HUES6 (cell line): ENCODE measurements at regions not wholly inside any gene's neighbourhood (a gene's known extent, or its start where the extent isn't known, plus 50 kb on each side); places are given as distances from the start of the nearest gene placed in this dataset.

Experiments
- H3K27ac ChIP-seq: 2 replicates; pipeline ENCODE4 v1.7.0; 2013; ENCODE audit warnings: low read depth, mild to moderate bottlenecking, low read length, inconsistent platforms
- H3K27me3 ChIP-seq: 2 replicates; pipeline ENCODE4 v1.6.1; 2013; ENCODE audit warnings: low read length; ENCODE audit not compliant: control insufficient read depth, insufficient read depth
- H3K36me3 ChIP-seq: 2 replicates; pipeline ENCODE4 v1.6.1; 2013; ENCODE audit warnings: low read length; ENCODE audit not compliant: control insufficient read depth, insufficient read depth
- H3K4me1 ChIP-seq: 2 replicates; pipeline ENCODE4 v1.6.1; 2013; ENCODE audit warnings: low read length; ENCODE audit not compliant: control insufficient read depth, insufficient read depth
- H3K4me3 ChIP-seq: 2 replicates; pipeline ENCODE4 v1.5.1; 2013; ENCODE audit warnings: low read depth, low read length
- H3K9ac ChIP-seq: one replicate; pipeline ENCODE4 v1.6.1; 2013; ENCODE audit warnings: mild to moderate bottlenecking, low read length
- H3K9me3 ChIP-seq: 2 replicates; pipeline ENCODE4 v1.6.1; 2013; ENCODE audit warnings: low read depth, low read length; ENCODE audit not compliant: control insufficient read depth, insufficient read depth

DNA sequence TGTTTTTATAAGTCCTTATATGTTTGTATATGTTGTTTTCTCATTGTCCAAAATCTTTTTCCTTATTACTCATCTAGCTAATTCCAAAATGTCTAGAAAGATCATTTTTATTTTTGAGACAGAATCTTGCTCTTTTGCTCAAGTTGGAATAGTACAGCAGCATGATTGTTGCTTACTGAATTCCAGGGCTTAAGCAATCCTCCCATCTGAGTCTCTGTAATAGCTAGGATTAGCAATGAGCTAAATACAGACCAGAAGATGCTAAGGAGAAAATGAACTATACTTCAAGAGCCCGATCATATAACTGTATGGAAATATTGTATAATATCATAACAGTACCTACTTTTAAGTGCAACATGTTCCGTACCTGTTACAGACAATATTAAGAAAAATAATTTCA, 1027.0 kb downstream of the STIM2 start:
- H3K27ac ChIP-seq = no peak overlapping the region
- H3K9me3 ChIP-seq = peaks cover 4% of the 10 kb centered on the region; the same call in 1 of the 2 replicates
- H3K4me3 ChIP-seq = no peak overlapping the region
- H3K4me1 ChIP-seq = 0 out of 2 replicates have a peak, but pooled peaks cover 6% of the 10 kb centered on the region
- H3K9ac ChIP-seq = no peak overlapping the region
- no peaks in the 10 kb centered on the region for H3K36me3 ChIP-seq
- no peaks in the 10 kb centered on the region for H3K27me3 ChIP-seq

DNA sequence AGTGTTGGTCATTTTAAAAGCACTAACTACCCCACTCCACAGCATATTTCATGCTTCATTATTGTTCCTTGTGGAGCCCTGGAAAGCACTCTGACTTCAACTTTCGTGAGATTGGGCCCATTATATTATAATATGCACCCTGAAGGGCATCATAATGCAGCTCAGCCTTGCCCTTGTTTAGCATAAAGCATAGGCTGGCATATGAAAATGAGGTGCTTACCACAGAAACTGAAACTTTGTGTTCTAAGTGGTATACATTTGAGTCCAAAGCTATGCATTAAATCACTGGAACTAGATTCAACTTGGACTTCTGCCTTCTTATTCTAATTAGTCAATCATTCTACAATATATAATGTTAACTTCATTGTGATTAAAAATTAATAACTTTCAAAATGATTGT, 1027.9 kb downstream of the STIM2 start:
- Histone ChIP-seq H3K36me3 (no peaks in the 10 kb centered on the region), H3K4me1 (0 out of 2 replicates have a peak, but pooled peaks cover 6% of the 10 kb centered on the region), H3K9ac (no peak overlapping the region), H3K4me3 (no peak overlapping the region), H3K27ac (no peak overlapping the region), H3K27me3 (no peaks in the 10 kb centered on the region), H3K9me3 (peaks cover 4% of the 10 kb centered on the region; the same call in 1 of the 2 replicates)

DNA sequence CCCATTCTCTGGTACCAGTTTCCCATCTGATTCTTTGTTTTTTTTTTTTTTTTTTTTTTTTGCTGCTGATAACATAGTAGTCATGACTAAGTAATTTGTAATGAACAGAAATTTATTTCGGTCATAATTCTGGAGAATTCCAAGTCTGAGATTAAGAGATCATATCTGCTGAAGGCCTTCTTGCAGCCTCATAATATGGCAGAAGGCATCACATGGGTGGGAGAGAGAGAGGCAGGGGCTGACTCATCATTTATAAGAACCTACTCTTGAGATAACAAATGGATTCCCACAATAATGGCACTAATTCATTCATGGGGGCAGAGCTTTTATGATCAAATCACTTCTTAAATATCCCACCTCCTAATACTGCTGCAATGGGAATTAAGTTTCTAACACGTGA, 1034.3 kb downstream of the STIM2 start:
- Histone ChIP-seq H3K9ac (no peak overlapping the region), H3K9me3 (peaks cover 4% of the 10 kb centered on the region; the same call in 1 of the 2 replicates)

DNA sequence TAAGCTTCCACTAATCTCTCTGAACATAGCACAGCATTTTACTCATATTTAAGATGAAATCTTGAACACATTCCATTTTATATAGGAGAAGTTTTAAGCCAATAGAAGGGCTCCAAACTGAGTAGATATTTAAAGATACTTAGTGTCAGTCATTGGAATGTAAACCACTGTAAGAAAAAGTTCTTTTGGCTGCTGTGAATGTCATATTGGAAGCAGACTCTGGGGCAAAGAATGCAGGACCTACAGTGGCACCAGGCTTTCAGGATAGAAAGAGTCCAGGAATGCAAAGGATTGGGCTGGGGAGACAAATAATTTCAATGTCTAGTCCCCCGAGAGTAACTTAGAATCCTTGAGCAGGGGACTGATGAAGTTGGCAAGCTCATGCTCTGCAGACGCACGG, 1047.7 kb downstream of the STIM2 start:
- Histone ChIP-seq H3K27me3 (no peaks in the 10 kb centered on the region), H3K9me3 (no peaks in the 10 kb centered on the region), H3K4me1 (no peaks in the 10 kb centered on the region), H3K4me3 (no peak overlapping the region), H3K9ac (no peak overlapping the region), H3K27ac (no peak overlapping the region), H3K36me3 (no peaks in the 10 kb centered on the region)

More for the DNA sequence above, 1034.3 kb downstream of the STIM2 start:
- Histone ChIP-seq H3K27ac (no peak overlapping the region), H3K4me1 (0 out of 2 replicates have a peak, but pooled peaks cover 6% of the 10 kb centered on the region), H3K27me3 (no peaks in the 10 kb centered on the region), H3K4me3 (no peak overlapping the region), H3K36me3 (no peaks in the 10 kb centered on the region)

DNA sequence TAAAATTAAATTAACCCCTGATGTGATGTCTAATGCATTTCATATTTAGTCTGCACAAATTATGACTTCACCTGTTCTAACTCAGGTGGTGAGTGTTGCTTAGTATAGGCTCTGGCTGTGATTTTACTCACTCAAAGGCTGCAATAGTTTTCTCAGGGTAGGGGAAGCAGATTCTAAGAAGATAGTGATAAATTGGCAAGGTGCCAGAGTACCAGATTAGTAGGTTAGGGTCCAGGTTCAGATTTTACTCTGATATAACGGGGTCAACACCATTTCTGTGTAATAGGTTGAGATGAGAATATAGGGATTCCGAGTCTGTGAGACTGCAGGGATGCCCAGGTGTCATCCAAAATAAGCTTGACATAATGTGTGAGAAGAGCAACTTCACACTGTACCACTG, 1049.6 kb downstream of the STIM2 start:
- no peaks in the 10 kb centered on the region for H3K4me1 ChIP-seq
- no peak overlapping the region for H3K27ac ChIP-seq
- no peaks in the 10 kb centered on the region for H3K27me3 ChIP-seq
- H3K4me3 ChIP-seq = no peak overlapping the region
- H3K36me3 ChIP-seq = no peaks in the 10 kb centered on the region
- no peaks in the 10 kb centered on the region for H3K9me3 ChIP-seq
- H3K9ac ChIP-seq = no peak overlapping the region

DNA sequence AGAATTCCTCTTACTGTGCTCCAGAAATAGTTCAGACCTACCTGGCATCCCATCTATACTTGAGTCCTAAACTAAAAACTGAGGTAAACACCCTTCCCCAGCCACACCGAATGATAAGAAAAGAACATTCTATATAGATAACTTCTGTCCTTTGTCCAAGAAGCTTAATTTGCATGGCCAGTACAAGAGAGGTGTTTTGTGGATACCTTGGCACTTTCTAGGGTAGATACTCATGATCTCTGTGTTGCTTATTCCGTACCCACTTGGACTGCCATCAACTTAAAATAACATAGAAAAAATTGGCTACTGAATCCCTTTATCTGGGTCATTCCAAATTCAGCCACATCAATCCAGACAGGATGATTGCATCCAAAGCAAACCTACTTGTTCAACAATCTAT, 1050.4 kb downstream of the STIM2 start:
- H3K27me3 ChIP-seq = no peaks in the 10 kb centered on the region
- H3K36me3 ChIP-seq = no peaks in the 10 kb centered on the region
- no peak overlapping the region for H3K4me3 ChIP-seq
- no peak overlapping the region for H3K9ac ChIP-seq
- no peaks in the 10 kb centered on the region for H3K4me1 ChIP-seq
- no peaks in the 10 kb centered on the region for H3K9me3 ChIP-seq
- H3K27ac ChIP-seq = no peak overlapping the region

DNA sequence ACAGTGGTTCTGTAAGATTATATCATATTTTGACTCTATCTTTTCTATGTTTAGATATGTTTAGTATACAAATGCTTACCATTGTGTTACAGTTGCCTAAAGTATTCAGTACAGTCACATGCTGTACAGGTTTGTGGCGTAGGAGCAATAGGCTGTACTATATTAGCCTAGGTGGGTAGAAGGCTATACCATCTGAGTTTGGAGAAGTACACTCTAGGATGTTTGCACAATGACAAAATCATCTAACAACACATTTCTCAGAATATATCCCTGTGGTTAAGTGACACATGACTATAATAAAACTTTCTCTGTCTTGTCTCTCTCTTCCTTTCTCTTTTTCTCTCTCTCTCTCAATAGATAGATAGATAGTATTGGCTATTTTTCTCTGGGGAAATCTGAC, 1053.1 kb downstream of the STIM2 start:
- no peak overlapping the region for H3K27ac ChIP-seq
- H3K27me3 ChIP-seq = no peaks in the 10 kb centered on the region
- no peaks in the 10 kb centered on the region for H3K9me3 ChIP-seq
- H3K36me3 ChIP-seq = no peaks in the 10 kb centered on the region
- H3K9ac ChIP-seq = no peak overlapping the region
- H3K4me1 ChIP-seq = no peaks in the 10 kb centered on the region
- no peak overlapping the region for H3K4me3 ChIP-seq

DNA sequence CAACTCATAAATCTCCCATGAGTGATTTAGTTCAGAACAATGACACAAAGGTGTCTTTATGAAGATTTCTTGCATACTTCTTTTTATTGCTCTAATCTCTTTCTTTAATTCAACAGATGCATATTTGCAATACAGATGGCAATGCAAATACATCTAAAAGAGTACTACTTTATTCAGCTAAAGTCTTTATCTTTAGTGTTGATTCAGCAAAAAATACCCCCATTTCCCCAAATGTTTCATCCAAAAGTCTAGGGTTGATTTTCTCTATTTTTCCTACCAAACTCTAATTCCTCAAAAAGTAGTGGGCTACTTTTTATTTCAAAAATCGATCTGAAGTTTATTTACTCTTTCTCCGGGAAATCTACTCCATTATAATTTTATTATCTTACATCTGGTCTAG, 1055.2 kb downstream of the STIM2 start:
- H3K36me3 ChIP-seq = no peaks in the 10 kb centered on the region
- H3K4me3 ChIP-seq = no peak overlapping the region
- no peak overlapping the region for H3K9ac ChIP-seq
- H3K9me3 ChIP-seq = no peaks in the 10 kb centered on the region
- no peak overlapping the region for H3K27ac ChIP-seq
- H3K27me3 ChIP-seq = no peaks in the 10 kb centered on the region
- H3K4me1 ChIP-seq = no peaks in the 10 kb centered on the region

DNA sequence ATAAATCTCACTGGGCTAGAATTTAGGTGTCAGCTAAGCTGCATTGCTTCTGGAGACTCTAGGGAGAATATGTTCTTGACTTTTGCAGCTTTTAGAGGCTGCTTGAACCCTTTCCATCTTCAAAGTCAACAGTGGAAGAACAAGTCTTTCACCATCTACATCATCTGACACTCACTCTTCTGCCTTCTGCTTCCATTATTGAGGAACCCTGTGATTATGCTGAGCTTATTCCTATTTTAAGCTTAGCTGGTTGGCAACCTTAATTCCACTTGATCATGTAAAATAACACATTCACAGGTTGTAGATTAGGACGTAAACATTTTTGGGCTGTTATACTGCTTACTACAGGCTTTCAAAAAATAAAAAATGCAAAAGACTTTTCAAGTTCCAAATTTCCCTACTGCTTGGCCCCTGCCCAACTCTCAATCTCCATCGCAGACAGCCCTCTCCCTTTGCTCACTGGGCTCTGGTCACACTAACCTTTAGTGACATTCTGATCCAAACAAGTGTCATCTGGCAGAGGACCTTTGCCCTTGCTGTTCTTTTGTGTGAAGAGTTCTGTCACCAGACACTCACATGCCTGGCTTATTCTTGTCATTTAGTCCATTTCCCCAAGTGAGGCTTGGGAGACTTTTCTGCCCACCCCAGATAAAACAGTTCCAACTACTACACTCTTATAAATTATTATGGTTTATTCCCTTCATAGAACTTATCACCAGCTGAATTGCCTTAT, 1056.0 kb downstream of the STIM2 start:
- no peaks in the 10 kb centered on the region for H3K36me3 ChIP-seq
- no peaks in the 10 kb centered on the region for H3K9me3 ChIP-seq
- H3K4me3 ChIP-seq = no peak overlapping the region
- no peak overlapping the region for H3K9ac ChIP-seq
- H3K4me1 ChIP-seq = no peaks in the 10 kb centered on the region
- no peak overlapping the region for H3K27ac ChIP-seq
- no peaks in the 10 kb centered on the region for H3K27me3 ChIP-seq

DNA sequence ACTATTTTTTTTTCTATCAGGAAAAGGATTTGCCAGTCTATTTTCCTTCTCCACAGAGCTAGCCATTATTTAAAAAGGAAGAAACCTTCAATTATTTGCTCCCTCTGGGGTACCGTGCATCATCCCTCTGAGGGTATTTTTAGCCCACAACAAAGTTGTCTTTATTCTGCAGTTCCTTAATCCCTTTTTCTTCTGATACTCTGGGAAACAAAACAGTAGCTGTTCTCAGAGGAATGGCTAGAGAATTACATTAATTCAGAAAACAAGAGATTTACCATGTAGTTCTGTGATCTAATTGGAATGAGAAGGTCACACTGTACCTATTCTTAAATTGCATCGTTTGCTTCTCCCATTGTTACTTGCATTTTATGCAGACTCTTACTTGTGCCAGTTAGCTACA, 1056.7 kb downstream of the STIM2 start:
- Histone ChIP-seq H3K9ac (no peak overlapping the region), H3K27me3 (no peaks in the 10 kb centered on the region), H3K4me3 (no peak overlapping the region), H3K9me3 (no peaks in the 10 kb centered on the region), H3K36me3 (no peaks in the 10 kb centered on the region), H3K4me1 (no peaks in the 10 kb centered on the region), H3K27ac (no peak overlapping the region)

DNA sequence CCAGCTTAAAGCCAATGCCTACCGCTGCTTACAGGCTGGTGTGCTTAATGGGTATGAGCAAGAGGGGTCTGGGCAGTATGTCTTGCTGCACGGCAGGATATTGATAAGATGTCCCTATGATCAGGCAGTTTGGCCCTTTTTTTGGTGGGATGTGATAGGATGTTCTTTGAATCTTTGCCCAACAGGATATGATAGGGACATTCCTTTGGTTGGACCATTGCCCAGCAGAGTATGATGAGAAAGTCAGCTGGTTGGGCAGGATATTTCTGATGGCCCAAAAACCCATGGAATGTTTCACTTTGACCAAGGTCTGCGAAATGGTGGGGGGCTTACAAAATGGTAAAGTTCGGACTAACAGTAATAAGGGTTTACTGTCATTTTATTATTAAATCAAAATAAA, 1060.6 kb downstream of the STIM2 start:
- no peak overlapping the region for H3K4me3 ChIP-seq
- H3K27ac ChIP-seq = no peak overlapping the region
- no peaks in the 10 kb centered on the region for H3K9me3 ChIP-seq
- H3K27me3 ChIP-seq = no peaks in the 10 kb centered on the region
- no peak overlapping the region for H3K9ac ChIP-seq
- no peaks in the 10 kb centered on the region for H3K36me3 ChIP-seq
- H3K4me1 ChIP-seq = no peaks in the 10 kb centered on the region
